GM20000 (cell line): ENCODE measurements at regions not wholly inside any gene's neighbourhood (a gene's known extent, or its start where the extent isn't known, plus 50 kb on each side); places are given as distances from the start of the nearest gene placed in this dataset.
"Not testable (repeated sequence)": the region's sequence is repeated elsewhere in the genome, so short reads cannot be mapped to it uniquely, and the experiment has no call there.

Source experiments
- DNase-seq: peaks from one replicate; pipeline ENCODE4 v3.0.0; 2012; ENCODE audit warnings: low spot score
- TF ChIP-seq, protein P1 (sequence below): IDR thresholded peaks from 2 replicates; pipeline ENCODE4 v1.5.1; 2012; ENCODE audit warnings: mild to moderate bottlenecking, control low read depth; ENCODE audit errors: extremely low read depth, missing control alignments

DNA sequence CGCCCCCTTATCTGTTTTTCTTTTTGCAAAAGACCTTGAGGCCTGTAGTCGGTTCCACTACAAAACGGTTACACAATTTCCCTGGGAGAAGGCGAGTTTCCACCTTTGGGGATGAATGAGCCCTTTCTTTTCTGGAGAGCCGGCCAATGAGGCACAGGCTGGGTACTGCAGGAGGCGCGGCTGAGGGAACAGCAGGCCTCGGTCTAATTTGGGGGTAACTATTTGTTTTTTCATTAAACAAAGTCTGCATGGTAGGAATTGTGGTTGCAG is 129.2 kb downstream of the MYCN start:
- TF ChIP-seq, protein P1, sequence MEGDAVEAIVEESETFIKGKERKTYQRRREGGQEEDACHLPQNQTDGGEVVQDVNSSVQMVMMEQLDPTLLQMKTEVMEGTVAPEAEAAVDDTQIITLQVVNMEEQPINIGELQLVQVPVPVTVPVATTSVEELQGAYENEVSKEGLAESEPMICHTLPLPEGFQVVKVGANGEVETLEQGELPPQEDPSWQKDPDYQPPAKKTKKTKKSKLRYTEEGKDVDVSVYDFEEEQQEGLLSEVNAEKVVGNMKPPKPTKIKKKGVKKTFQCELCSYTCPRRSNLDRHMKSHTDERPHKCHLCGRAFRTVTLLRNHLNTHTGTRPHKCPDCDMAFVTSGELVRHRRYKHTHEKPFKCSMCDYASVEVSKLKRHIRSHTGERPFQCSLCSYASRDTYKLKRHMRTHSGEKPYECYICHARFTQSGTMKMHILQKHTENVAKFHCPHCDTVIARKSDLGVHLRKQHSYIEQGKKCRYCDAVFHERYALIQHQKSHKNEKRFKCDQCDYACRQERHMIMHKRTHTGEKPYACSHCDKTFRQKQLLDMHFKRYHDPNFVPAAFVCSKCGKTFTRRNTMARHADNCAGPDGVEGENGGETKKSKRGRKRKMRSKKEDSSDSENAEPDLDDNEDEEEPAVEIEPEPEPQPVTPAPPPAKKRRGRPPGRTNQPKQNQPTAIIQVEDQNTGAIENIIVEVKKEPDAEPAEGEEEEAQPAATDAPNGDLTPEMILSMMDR: no peak
- DNase-seq: no peak

DNA sequence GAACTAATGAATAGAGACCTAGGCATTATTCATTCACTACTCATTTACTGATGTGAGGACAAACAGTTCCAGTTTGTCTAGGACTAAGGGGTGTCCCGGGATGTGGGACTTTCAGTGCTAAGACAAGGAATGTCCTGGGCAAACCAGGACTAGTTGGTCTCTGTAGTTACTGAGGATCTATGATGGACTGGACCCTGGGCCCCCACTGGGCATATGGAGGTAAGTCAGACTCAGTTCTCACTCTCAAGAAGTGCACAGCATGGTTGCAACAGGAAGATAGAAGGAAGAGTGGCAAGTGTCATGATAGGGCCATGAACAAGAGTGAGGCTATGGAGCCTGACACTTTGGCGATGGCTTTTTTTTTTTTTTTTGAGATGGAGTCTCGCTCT is 128.2 kb downstream of the MYCN start:
- TF ChIP-seq, protein P1: no peak
- DNase-seq: no peak

DNA sequence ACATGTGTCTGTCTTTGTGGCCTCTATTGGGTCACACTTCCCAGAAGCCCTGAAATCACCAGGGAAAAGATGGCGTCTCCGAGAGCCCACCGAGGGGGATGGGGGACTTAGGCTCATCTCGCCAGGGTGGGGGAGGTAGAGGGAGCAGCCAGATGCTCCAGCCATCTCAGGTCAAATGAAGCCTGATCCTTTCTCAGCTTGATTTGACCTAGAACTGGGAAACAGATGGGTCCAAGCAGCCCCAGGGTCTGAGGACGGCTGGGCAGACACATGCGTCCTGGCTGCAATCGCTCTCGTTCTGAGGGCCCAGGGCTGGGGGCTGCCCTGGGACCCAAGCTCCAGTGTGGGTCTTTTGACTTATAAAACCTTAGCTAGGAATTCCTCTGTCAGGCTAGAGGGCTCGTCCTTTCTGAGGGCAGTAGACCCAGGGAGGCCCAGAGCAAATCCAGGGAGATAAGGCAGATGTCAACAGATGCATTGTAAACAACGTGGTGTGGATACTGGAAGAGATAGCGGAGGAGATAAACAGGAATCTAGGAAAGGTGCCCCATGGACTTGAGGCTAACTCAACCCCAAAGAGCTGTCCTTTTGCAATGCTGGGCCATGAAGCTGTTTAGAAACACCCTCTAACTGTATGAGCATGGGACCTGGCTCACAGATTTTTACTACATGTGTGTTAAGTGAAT is 127.7 kb downstream of the MYCN start:
- TF ChIP-seq, protein P1: no peak
- DNase-seq: no peak

DNA sequence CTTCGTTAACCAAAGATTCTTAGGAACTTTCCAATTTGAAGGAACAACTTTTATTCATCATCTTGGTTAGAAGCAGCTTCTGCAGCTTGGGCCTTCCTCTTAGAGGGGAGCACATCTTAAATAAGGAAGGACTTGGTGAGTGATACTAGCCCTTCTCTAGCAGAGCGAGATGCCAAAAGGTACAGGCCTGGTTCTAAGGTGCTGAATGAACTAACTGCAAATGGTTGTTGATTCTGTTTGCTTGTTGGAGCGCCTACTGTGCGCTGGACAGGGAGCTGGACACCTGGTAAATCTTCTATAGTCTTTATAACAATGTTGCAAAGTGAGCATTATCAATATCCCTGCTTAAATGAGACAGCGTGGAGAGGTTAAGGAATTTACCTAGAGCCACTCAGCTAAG is 127.1 kb downstream of the MYCN start:
- no peak for DNase-seq
- TF ChIP-seq, protein P1: no peak

DNA sequence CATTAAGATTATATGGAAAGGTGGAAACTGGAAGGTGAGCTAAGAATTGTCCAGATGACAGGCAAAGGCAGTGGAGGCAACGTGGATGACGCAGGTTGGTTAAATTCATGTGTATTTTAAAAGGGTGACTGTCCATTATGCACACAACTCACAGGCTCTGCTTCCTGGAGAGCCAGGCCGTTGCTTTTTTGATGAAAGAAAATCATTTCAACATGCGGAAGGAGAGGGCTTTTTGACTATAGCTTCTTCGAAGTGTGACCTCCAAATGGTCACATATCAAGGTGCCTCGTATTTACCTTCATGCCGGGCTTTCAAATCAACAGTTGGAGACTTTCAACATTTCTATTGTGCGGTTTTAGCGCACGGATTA is 126.7 kb downstream of the MYCN start:
- no peak for DNase-seq
- TF ChIP-seq, protein P1: no peak

DNA sequence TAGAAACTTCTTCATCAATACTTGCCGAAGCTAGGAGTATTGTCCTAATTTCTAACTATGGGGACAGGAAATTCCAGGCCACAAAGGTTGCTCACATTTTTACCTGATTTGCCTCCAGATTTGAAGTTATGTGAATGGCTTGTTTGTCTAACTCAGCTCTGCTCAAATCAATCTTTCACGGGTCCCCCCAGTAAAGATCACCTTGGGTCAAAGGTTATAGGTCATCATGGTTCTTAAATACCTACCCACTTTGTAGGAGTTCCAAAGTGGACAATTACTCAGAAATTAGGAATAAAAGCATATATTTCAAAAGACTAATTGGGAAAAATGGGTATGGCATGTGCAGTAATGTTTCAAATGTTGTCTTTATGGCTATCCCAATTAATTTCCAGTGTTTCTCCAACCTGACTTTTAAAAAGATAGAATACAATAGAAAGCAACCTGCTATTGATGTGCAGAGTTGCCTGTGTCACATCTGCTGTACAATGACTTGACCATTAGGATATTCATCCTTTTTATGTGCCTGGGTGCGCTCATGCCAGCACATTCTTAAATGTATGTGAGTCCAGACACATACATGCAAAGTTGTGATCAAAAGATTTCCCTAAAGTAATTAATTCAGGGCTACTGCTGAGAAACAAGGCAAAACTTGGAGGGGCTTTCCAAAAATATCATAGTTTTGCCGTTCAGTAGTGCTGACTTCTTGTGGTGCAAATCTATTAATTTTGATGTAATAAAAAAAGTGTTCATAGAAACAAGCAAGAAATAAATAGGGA is 126.1 kb downstream of the MYCN start:
- TF ChIP-seq, protein P1: no peak
- DNase-seq: no peak

DNA sequence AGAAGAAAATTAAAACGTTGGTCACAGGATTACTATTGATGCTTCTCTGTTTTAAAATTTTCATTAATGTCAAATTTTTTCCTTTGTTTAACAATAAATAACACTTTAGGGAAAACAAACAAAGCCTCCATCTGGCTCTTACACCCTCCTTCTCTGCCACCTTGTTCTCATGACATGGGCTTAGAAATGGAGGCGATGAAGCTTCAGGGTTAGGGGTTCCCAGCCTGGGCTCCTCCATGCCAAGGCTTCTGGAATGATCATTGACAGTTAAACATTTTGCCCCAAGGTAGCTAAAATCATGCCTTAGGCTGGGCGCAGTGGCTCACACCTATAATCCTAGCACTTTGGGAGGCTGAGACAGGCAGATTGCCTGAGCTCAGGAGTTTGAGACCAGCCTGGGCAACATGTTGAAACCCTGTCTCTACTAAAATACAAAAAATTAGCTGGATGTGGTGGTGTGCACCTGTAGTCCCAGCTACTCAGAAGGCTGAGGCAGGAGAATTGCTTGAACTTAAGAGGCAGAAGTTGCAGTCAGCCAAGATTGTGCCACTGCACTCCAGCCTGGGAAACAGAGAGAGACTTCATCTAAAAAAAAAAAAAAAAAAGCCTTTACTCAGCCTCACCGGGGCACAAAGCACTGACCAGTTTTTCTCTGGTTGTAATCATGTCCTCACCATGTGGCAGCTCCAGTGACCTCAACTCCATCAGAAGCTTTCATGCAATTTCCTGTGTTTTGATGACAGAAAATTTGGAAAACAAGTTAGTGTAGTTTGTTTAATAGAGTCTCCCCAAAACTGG is 125.1 kb downstream of the MYCN start:
- not testable (repeated sequence) for DNase-seq
